Keratinocyte (primary cell): ENCODE measurements at regions not wholly inside any gene's neighbourhood (a gene's known extent, or its start where the extent isn't known, plus 50 kb on each side); places are given as distances from the start of the nearest gene placed in this dataset.

Experiments used
- DNase-seq: peaks from one replicate; pipeline ENCODE4 v3.0.0-alpha.2; 2011; ENCODE audit warnings: low read depth, missing footprints, low spot score
- FAIRE-seq: peaks from 2 replicates; lab custom pipeline; 2011; peaks lifted over from hg19 to GRCh38; lab: Jason Lieb, UNC
- H2AFZ ChIP-seq: 2 replicates; pipeline ENCODE4 v1.6.0; 2012; ENCODE audit warnings: low read length, control low read depth, inconsistent platforms; ENCODE audit not compliant: control insufficient read depth
- H3K27ac ChIP-seq: 2 replicates; pipeline ENCODE4 v1.5.1; 2011; ENCODE audit warnings: low read length; ENCODE audit not compliant: control insufficient read depth, insufficient read depth
- H3K27me3 ChIP-seq: 3 replicates; pipeline ENCODE4 v1.6.0; 2011; ENCODE audit warnings: low read length; ENCODE audit not compliant: control insufficient read depth, insufficient read depth; ENCODE audit errors: extremely low read depth
- H3K36me3 ChIP-seq, 2 experiments: 2 replicates in 1 of 2; 3 replicates in 1 of 2; pipeline ENCODE4 v1.5.1; 2011; ENCODE audit warnings: low read length in 2 of 2, mild to moderate bottlenecking in 1 of 2; ENCODE audit not compliant: control insufficient read depth in 2 of 2, insufficient read depth in 2 of 2; ENCODE audit errors: extremely low read depth in 1 of 2
- H3K4me1 ChIP-seq: 3 replicates; pipeline ENCODE4 v1.5.1; 2011; ENCODE audit warnings: low read length; ENCODE audit not compliant: control insufficient read depth, insufficient read depth; ENCODE audit errors: extremely low read depth
- H3K4me2 ChIP-seq: 3 replicates; pipeline ENCODE4 v1.6.0; 2011; ENCODE audit warnings: low read depth, low read length; ENCODE audit not compliant: control insufficient read depth, insufficient read depth; ENCODE audit errors: extremely low read depth
- H3K4me3 ChIP-seq, 3 experiments: fragments of 200-600 bp in 1 of 3; sonication (generic) in 1 of 3; 2 replicates in 2 of 3; 3 replicates in 1 of 3; pipeline ENCODE4 v1.5.1; 2011 to 2016; ENCODE audit warnings: low read length in 3 of 3, mild to moderate bottlenecking in 3 of 3, control low read depth in 2 of 3, inconsistent platforms in 1 of 3, low read depth in 1 of 3, mixed read lengths in 1 of 3, mixed run types in 1 of 3, moderate library complexity in 1 of 3; ENCODE audit not compliant: control insufficient read depth in 2 of 3, insufficient read depth in 2 of 3; ENCODE audit errors: extremely low read depth in 1 of 3
- H3K79me2 ChIP-seq: 2 replicates; pipeline ENCODE4 v1.6.0; 2012; ENCODE audit warnings: low read length; ENCODE audit not compliant: control insufficient read depth, insufficient read depth
- H3K9ac ChIP-seq: 3 replicates; pipeline ENCODE4 v1.6.0; 2011; ENCODE audit warnings: low read length; ENCODE audit not compliant: control insufficient read depth, insufficient read depth; ENCODE audit errors: extremely low read depth
- H3K9me1 ChIP-seq: 3 replicates; pipeline ENCODE4 v1.6.0; 2011; ENCODE audit warnings: low read length; ENCODE audit not compliant: control insufficient read depth, insufficient read depth; ENCODE audit errors: extremely low read depth
- H3K9me3 ChIP-seq: 2 replicates; pipeline ENCODE4 v1.5.1; 2012; ENCODE audit warnings: low read depth, low read length; ENCODE audit not compliant: control insufficient read depth
- H4K20me1 ChIP-seq: 3 replicates; pipeline ENCODE4 v1.6.0; 2011; ENCODE audit warnings: low read length; ENCODE audit not compliant: control insufficient read depth, insufficient read depth; ENCODE audit errors: extremely low read depth
- CTCF ChIP-seq, 3 experiments: IDR thresholded peaks in 1 of 3; conservative IDR thresholded peaks in 1 of 3; optimal IDR thresholded peaks in 1 of 3; 2 replicates in 2 of 3; 3 replicates in 1 of 3; pipeline versions ENCODE3 to v1.5.1; 2011; ENCODE audit warnings: low read length in 3 of 3, mild to moderate bottlenecking in 3 of 3, moderate library complexity in 2 of 3, control low read depth in 1 of 3, inconsistent platforms in 1 of 3; ENCODE audit not compliant: insufficient read depth in 2 of 3; ENCODE audit errors: extremely low read depth in 1 of 3
- EZH2 ChIP-seq: IDR thresholded peaks from one replicate; pipeline ENCODE4 v1.6.1; 2012; ENCODE audit warnings: inconsistent platforms, mild to moderate bottlenecking, low read length, moderate library complexity
- dilution Hi-C: fragments of 300-500 bp; cut with MboI; formaldehyde crosslinking; loops from one replicate; pipeline ENCODE4 v1.7.0; 2020; ENCODE audit warnings: low sequenced_read_pairs; ENCODE audit not compliant: extremely low pct_ligation_motif_present

- no peaks in the 10 kb centered on the region for H3K79me2 ChIP-seq
- H3K4me2 ChIP-seq: no peak overlapping the region
- H3K27ac ChIP-seq: no peak overlapping the region
- dilution Hi-C loops: no loop called here
- no peaks in the 10 kb centered on the region for H3K9me1 ChIP-seq
- DNase-seq (no peak), FAIRE-seq (no peak)
- no peaks in the 10 kb centered on the region for H3K27me3 ChIP-seq
- H3K4me3 ChIP-seq: no peak overlapping the region
- TF ChIP-seq CTCF (optimal IDR thresholded peaks at IDR 0.05 in 1 of 3, IDR thresholded peaks at IDR 0.05 in 1 of 3, conservative IDR thresholded peaks at IDR 0.05 in 1 of 3; ENCODE audit: extremely low read depth in 1 of 3, insufficient read depth in 2 of 3, low read length in 3 of 3) (no peak), EZH2 (no peak)
- no peaks in the 10 kb centered on the region for H3K4me1 ChIP-seq
- H3K36me3 ChIP-seq: no peaks in the 10 kb centered on the region
- no peaks in the 10 kb centered on the region for H3K9me3 ChIP-seq
- no peaks in the 10 kb centered on the region for H4K20me1 ChIP-seq
- no peak overlapping the region for H3K9ac ChIP-seq
- no peak overlapping the region for H2AFZ ChIP-seq
Measured at GRCh38 chr4:19095491-19096046, 1074.0 kb upstream of the LCORL start.

- DNase-seq (no peak), FAIRE-seq (no peak)
- Histone ChIP-seq H3K36me3 (no peaks in the 10 kb centered on the region), H3K4me2 (no peak overlapping the region), H3K27ac (no peak overlapping the region), H3K79me2 (no peaks in the 10 kb centered on the region), H4K20me1 (no peaks in the 10 kb centered on the region), H3K27me3 (no peaks in the 10 kb centered on the region), H3K9ac (no peak overlapping the region), H3K9me1 (no peaks in the 10 kb centered on the region), H2AFZ (no peak overlapping the region), H3K9me3 (no peaks in the 10 kb centered on the region), H3K4me1 (no peaks in the 10 kb centered on the region), H3K4me3 (no peak overlapping the region)
- TF ChIP-seq CTCF (optimal IDR thresholded peaks at IDR 0.05 in 1 of 3, IDR thresholded peaks at IDR 0.05 in 1 of 3, conservative IDR thresholded peaks at IDR 0.05 in 1 of 3; ENCODE audit: extremely low read depth in 1 of 3, insufficient read depth in 2 of 3, low read length in 3 of 3) (no peak), EZH2 (no peak)
- dilution Hi-C loops: no loop called here
Measured at GRCh38 chr4:19093951-19094350, 1072.4 kb upstream of the LCORL start.
